Renal cortex interstitium (tissue), 11 donors: ENCODE measurements at regions not wholly inside any gene's neighbourhood (a gene's known extent, or its start where the extent isn't known, plus 50 kb on each side); places are given as distances from the start of the nearest gene placed in this dataset.
A peak's percentile ranks its signal among the peaks of the same experiment; 100 is the strongest.
"Not testable (repeated sequence)": the region's sequence is repeated elsewhere in the genome, so short reads cannot be mapped to it uniquely, and the experiment has no call there.

Experiments used
- DNase-seq, 11 donors: peaks; one replicate each; pipeline ENCODE4 v3.0.0-alpha.2; 2013; ENCODE audit warnings: low read depth in 9 of 11, low spot score in 4 of 11; ENCODE audit errors: extremely low read depth in 1 of 11

GRCh38 chr20:55567826-55568225 is 437.5 kb downstream of the CBLN4 start:
- no peak for DNase-seq

GRCh38 chr20:55565096-55565773 is 440.1 kb downstream of the CBLN4 start:
- DNase-seq = no peak

- DNase-seq = no peak
Measured at GRCh38 chr20:55561259-55561658, 444.1 kb downstream of the CBLN4 start.

GRCh38 chr20:55557191-55557590 is 448.1 kb downstream of the CBLN4 start:
- peak in 7 of 11 donors; percentile 2 to 41 (median 15) for DNase-seq

DNA sequence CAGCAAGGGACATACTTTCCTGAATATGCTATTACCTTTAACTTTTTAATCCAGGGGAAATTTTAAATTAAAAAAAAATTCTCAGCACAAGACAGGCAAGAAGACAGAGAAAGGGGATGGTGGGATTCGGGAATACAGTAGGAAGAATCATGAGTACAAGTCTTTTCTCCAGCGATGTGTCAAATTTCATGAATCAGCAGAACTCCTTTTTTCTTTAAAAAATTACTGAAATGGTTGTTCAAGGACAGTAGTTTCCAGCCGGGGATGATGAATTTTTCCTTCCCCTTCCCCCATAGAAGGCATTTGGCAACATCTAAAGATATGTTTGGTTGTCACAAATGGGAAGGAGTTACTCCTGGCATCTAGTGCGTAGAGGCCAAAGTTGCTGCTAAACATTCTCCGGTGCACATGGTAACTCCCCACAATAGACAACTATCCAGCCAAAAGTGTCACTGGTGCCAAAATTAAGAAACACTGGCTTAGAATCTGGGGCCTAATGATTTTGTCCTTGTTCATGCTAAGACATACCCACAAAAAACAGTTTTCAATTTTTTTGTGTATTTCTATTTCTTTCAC is 450.2 kb downstream of the CBLN4 start:
- no peak for DNase-seq

DNA sequence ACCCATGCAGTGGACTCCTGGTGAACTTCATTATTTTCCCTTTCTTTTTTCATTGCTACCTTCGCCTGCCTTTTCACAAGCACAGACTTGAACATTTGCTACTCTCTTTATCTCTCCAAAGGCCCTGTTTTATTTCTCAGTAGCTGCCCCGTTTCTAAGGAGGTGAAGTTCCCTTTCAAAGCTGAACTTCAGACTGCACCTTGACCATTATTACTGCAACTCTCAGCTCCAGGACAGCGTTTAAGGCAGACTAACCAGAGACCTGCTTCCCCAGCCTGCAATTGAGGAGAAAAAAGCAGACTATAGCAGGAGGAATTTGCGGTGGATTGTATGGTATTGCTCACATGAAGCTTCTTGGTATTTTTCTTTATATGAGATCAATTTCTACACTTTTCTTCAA is 460.7 kb downstream of the CBLN4 start:
- no peak for DNase-seq

- DNase-seq = no peak
Measured at GRCh38 chr20:55540486-55540885, 464.8 kb downstream of the CBLN4 start.

DNA sequence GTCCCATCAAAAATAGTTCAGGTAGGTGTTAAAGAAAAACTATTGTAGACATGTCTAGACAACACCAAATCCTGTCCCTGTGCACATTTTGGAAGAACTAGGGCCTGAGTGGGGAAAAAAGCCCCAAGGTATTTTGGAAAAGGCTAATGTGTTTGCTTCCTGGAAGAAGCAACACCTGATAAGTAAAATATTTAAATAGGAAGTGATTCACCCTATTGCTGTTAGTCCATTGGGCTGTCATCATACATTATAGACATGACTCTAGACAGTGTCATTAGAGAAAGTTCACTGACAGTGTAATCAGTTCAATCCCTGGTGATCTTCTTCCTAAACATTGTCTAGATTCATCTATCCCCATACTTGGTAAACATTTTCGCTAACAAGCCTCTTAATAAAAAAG is 465.3 kb downstream of the CBLN4 start:
- no peak for DNase-seq

DNA sequence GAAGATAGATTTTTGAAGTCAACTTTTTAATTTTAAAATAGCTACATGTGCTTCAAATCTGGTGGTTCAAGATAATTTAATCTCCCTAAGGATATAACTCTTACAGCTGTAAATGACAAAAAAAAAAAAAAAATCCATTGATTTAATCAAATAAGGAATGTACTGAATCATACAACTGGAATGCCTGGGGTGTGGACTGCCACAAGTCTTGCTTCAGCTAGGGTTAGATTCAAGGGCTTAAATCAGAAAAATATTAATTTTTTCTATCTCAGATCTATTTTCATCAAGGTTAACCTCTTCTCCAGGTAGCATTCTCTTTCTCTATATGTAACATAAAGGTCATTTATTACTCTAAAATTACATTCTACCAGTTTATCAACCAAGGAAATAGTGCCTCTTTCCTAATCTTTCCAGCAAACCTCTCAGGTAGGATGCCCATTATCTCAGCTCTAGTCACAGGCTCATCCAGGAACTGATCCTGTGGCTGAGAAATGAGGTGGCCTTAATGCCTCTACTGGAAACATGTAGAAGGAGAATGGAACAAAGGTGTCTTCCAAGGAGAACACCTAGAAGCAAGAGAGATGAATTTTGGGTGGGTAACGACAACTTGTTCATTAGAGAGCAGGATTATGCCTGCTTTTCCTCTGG is 466.9 kb downstream of the CBLN4 start:
- DNase-seq = no peak

GRCh38 chr20:55535366-55535765 is 470.0 kb downstream of the CBLN4 start:
- DNase-seq = no peak

GRCh38 chr20:55533632-55534031 is 471.7 kb downstream of the CBLN4 start:
- no peak for DNase-seq

DNA sequence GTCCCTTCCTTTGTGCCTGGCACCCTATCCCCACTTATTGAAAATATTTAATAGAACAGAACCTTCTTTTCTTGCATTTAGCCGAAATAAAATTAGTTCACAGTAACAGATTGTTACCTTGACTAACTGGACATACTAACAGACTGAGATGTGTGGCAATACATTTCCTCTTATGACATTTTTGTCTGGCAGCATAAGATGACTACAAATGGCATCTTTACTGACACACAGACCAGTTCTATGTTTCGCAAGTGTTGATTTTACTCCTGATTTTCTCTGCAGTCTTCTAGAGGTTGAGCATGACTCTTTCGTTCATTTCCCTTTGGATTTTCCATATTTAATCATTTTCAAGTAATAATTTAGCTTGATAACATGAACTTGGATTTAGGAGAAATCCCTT is 474.6 kb downstream of the CBLN4 start:
- no peak for DNase-seq

DNA sequence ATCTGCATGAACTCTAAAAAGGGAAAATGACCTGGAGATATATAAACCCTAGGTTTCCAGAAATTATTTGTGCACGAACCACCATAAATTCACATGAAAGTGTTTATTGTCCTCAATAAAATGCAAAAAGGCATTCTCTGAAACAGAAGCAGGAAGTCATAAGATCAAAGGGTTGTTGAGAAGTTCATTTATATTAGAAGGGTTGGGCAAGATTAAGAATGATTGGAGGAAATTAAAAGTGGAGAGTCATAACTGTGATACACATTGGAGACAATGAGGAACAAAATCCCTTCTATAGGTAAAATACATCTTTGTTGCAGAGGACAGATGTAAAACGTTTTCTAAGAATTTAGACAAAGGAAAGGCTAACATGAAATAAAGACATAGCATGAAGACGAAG is 476.8 kb downstream of the CBLN4 start:
- no peak for DNase-seq

GRCh38 chr20:55522296-55522815 is 483.0 kb downstream of the CBLN4 start:
- DNase-seq = no peak

DNA sequence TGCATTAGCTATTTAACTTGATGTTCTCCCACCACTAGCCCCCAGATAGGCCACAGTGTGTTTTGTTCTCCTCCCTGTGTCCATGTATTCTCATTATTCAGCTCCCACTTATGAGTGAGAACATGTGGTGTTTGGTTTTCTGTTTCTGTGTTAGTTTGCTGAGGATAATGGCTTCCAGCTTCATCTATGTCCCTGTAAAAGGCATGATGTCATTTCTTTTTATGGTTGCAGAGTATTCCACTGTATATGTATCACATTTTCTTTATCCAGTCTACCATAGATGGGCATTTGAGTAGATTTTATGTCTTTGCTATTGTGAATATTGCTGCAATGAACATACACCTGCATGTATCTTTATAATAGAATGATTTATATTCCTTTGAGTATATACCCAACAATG is 487.7 kb downstream of the CBLN4 start:
- not testable (repeated sequence) for DNase-seq

DNA sequence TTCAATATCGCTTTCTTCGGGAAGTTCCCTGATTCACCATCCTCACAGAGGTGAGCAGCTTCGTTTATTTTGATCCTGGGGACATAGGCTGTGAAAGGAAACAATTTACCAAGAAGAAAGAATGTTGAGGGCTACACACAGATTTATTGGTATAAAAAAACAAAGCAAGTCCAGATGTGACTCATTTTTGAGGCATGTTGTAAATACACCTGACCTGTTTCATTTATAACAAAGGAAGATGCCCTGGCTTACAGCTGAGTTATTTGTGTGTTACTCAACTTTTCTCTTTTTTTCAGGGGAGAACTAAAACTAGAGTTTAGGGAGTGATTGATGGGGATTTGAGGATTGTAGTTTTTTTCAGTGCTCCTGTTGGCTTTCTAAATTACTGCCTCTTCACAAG is 489.5 kb downstream of the CBLN4 start:
- no peak for DNase-seq

GRCh38 chr20:55514531-55514930 is 490.8 kb downstream of the CBLN4 start:
- DNase-seq = peak in 2 of 11 donors; percentile 28 to 33

GRCh38 chr20:55513954-55514353 is 491.4 kb downstream of the CBLN4 start:
- peak in 2 of 11 donors; percentile 14 to 34 for DNase-seq

DNA sequence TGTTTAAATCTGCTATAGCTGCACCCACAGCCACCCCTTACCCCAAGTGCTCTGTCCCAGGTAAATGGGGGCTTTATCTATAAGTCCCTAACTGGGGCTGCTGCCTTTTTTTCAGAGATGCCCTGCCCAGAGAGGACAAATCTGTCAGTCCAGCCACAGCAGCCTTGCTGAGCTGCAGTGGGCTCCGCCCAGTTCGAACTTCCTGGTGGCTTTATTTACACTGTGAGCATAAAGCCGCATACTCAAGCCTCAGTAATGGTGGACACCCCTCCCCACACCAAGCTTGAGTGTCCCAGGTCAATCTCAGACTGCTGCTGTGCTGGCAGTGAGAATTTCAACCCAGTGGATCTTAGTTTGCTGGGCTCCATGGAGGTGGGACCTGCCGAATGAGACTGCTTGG is 505.2 kb downstream of the CBLN4 start:
- no peak for DNase-seq

DNA sequence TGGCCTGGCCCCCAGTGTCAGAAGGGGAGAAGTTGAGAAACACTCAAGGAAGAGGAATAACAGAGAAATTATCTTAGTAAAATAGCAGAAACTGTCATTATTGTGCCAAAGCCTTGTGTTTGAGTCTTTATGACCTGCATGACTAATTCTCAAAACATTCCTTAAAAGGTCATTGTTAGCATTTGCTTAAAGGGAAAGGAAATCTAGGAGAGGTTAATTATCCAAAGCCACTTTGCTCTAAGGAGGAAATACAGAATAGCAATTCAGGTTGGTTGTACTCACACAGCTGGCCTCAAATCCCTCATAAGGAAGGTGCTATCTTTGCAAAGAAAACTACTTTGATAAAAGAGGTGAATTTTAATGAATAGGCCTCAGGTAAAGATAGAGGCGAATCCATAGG is 516.7 kb downstream of the CBLN4 start:
- DNase-seq = no peak
